K562 (cell line): ENCODE measurements at regions not wholly inside any gene's neighbourhood (a gene's known extent, or its start where the extent isn't known, plus 50 kb on each side); places are given as distances from the start of the nearest gene placed in this dataset.

Source experiments
- ATAC-seq: fragments of 200-7000 bp; cut with Tn5 transposase; 3 replicates; pipeline ENCODE4 v1.9.1; 2020; ENCODE audit warnings: moderate library complexity
- BruUV-seq: library from RNA; stranded (reverse); fragments of 400-500 nt; replicated peaks from 2 replicates; lab custom pipeline; 2021; lab: Mats Ljungman, UMichigan
- CTCF ChIA-PET: fragments of 300-600 bp; formaldehyde crosslinking; extraction: SDS; loops from one replicate; lab custom pipeline; 2021; ENCODE audit warnings: low intra/inter-chr PET ratio; lab: Yijun Ruan, JAX
- POLR2A ChIA-PET: fragments of 300-600, 350-650 bp; sonication (Branson Sonifier 250); formaldehyde crosslinking; extraction: SDS; loops from one replicate; lab custom pipeline; 2021; ENCODE audit warnings: antibody characterized with exemption, inconsistent platforms; lab: Yijun Ruan, JAX
- DNase-seq, 4 experiments: peaks; one replicate each; pipeline versions ENCODE4 v3.0.0 to v3.0.0-alpha.2; 2011 to 2018; ENCODE audit warnings: low spot score in 3 of 4, mixed read lengths in 3 of 4; ENCODE audit errors: extremely low read depth in 1 of 4
- FAIRE-seq: peaks from 2 replicates; lab custom pipeline; 2011; peaks lifted over from hg19 to GRCh38; lab: Jason Lieb, UNC
- H2AFZ ChIP-seq: 2 replicates; pipeline ENCODE4 v1.6.0; 2011; ENCODE audit warnings: low read depth, low read length, control low read depth, inconsistent platforms
- H3K27ac ChIP-seq: fragments of 200-600 bp; 3 replicates; pipeline ENCODE4 v1.8.0; 2011; ENCODE audit warnings: low read depth, mild to moderate bottlenecking, control low read depth, inconsistent platforms, low read length, moderate library complexity, mixed read lengths; ENCODE audit errors: extremely low read depth
- H3K27me3 ChIP-seq, 2 experiments: fragments of 300-600 bp in 1 of 2; 2 replicates in 1 of 2; 3 replicates in 1 of 2; pipeline versions ENCODE4 v1.6.0 to v1.8.0; 2011; ENCODE audit warnings: inconsistent platforms in 2 of 2, low read length in 2 of 2, mild to moderate bottlenecking in 1 of 2, mixed read lengths in 1 of 2, moderate library complexity in 1 of 2; ENCODE audit not compliant: control insufficient read depth in 2 of 2, insufficient read depth in 2 of 2
- H3K36me3 ChIP-seq: fragments of 300-600 bp; 3 replicates; pipeline ENCODE4 v1.8.0; 2011; ENCODE audit warnings: mild to moderate bottlenecking, low read length, inconsistent platforms; ENCODE audit not compliant: control insufficient read depth, insufficient read depth
- H3K4me1 ChIP-seq, 2 experiments: fragments of 200-600 bp in 1 of 2; replicated peaks in 1 of 2; 2 replicates in 1 of 2; 3 replicates in 1 of 2; pipeline versions ENCODE4 v1.5.1 to v1.8.0; 2011; ENCODE audit warnings: inconsistent platforms in 2 of 2, low read length in 2 of 2, mild to moderate bottlenecking in 1 of 2, mixed read lengths in 1 of 2, moderate library complexity in 1 of 2; ENCODE audit not compliant: control insufficient read depth in 2 of 2, insufficient read depth in 2 of 2
- H3K4me2 ChIP-seq: 2 replicates; pipeline ENCODE4 v1.6.1; 2011; ENCODE audit warnings: low read length, control low read depth, inconsistent platforms, mixed read lengths; ENCODE audit not compliant: insufficient read depth
- H3K4me3 ChIP-seq: fragments of 200-600 bp; sonication (generic), shearing (Covaris generic); 2 replicates; pipeline ENCODE4 v1.5.1; 2016; ENCODE audit warnings: control low read depth, inconsistent platforms
- H3K79me2 ChIP-seq: fragments of 200-600 bp; 3 replicates; pipeline ENCODE4 v1.8.0; 2011; ENCODE audit warnings: low read length, inconsistent platforms; ENCODE audit not compliant: control insufficient read depth, insufficient read depth
- H3K9ac ChIP-seq, 2 experiments: 2 replicates each; pipeline versions ENCODE4 v1.6.0 to v1.6.1; 2011; ENCODE audit warnings: low read depth in 2 of 2, low read length in 2 of 2, control low read depth in 1 of 2, inconsistent platforms in 1 of 2, mild to moderate bottlenecking in 1 of 2, mixed read lengths in 1 of 2; ENCODE audit not compliant: insufficient read depth in 1 of 2
- H3K9me1 ChIP-seq: one replicate; pipeline ENCODE4 v1.6.0; 2011; ENCODE audit warnings: inconsistent platforms, mild to moderate bottlenecking, low read length, moderate library complexity; ENCODE audit not compliant: control insufficient read depth, insufficient read depth
- H3K9me3 ChIP-seq: replicated peaks from 2 replicates; pipeline ENCODE4 v1.5.1; 2011; ENCODE audit warnings: low read depth, low read length, inconsistent platforms; ENCODE audit not compliant: control insufficient read depth, insufficient read depth
- H4K20me1 ChIP-seq: replicated peaks from 2 replicates; pipeline ENCODE4 v1.6.1; 2011; ENCODE audit warnings: low read length, inconsistent platforms, mixed read lengths; ENCODE audit not compliant: control insufficient read depth, insufficient read depth
- BCL6 ChIP-seq: fragments of 250-450 bp; sonication (Bioruptor Pico); IDR thresholded peaks from 2 replicates; pipeline ENCODE4 v1.4.0; 2020
- CBFB ChIP-seq: sonication (generic); formaldehyde crosslinking; IDR thresholded peaks from 2 replicates; pipeline ENCODE4 v1.4.0; 2020; ENCODE audit warnings: mild to moderate bottlenecking, missing genetic modification reagents
- CBX3 ChIP-seq, 2 experiments: IDR thresholded peaks; 1 replicate in 1 of 2; 2 replicates in 1 of 2; pipeline ENCODE4 v1.6.1; 2012; ENCODE audit warnings: inconsistent platforms in 2 of 2, low read length in 2 of 2, borderline replicate concordance in 1 of 2, control low read depth in 1 of 2
- ETV5 ChIP-seq: sonication (generic); formaldehyde crosslinking; IDR thresholded peaks from 2 replicates; pipeline ENCODE4 v1.4.0; 2020; ENCODE audit warnings: low read depth, mild to moderate bottlenecking, missing genetic modification reagents
- HDAC1 ChIP-seq, 2 experiments: fragments of 450-650 bp; IDR thresholded peaks; 2 replicates each; pipeline ENCODE4 v1.6.1; 2016 to 2017; ENCODE audit warnings: inconsistent platforms in 1 of 2, mild to moderate bottlenecking in 1 of 2, moderate library complexity in 1 of 2
- HMG20A ChIP-seq: fragments of 450-650 bp; formaldehyde crosslinking; conservative IDR thresholded peaks from 2 replicates; pipeline ENCODE4 v1.4.0; 2020; ENCODE audit warnings: mild to moderate bottlenecking, mixed read lengths
- SMARCE1 ChIP-seq: fragments of 450-650 bp; IDR thresholded peaks from 2 replicates; pipeline ENCODE4 v1.7.1; 2016; ENCODE audit warnings: mild to moderate bottlenecking
- SRSF3 ChIP-seq: fragments of 200-400 bp; formaldehyde crosslinking; IDR thresholded peaks from 2 replicates; pipeline ENCODE4 v1.6.1; 2016; ENCODE audit warnings: mild to moderate bottlenecking, low read length, moderate library complexity; ENCODE audit not compliant: insufficient read depth
- TEAD2 ChIP-seq: fragments of 450-650 bp; IDR thresholded peaks from 2 replicates; pipeline ENCODE4 v1.6.1; 2016; ENCODE audit warnings: missing genetic modification characterization, control low read depth, missing compliant biosample characterization
- XRCC5 ChIP-seq: fragments of 200-400 bp; formaldehyde crosslinking; IDR thresholded peaks from 2 replicates; pipeline ENCODE4 v1.6.1; 2017; ENCODE audit warnings: low read depth, mild to moderate bottlenecking, low read length
- ZNF354B ChIP-seq: fragments of 250-450 bp; sonication (Bioruptor Pico); IDR thresholded peaks from 2 replicates; pipeline ENCODE4 v1.4.0; 2020
- ZNF583 ChIP-seq: fragments of 250-450 bp; sonication (Bioruptor Pico); IDR thresholded peaks from 2 replicates; pipeline ENCODE4 v1.4.0; 2020
- WGBS: fragments of 100-300 bp; shearing (Covaris generic); methylation state at CpG from one replicate; pipeline ENCODE4 v1.1.6; 2016; ENCODE audit warnings: low coverage, mixed read lengths; ENCODE audit not compliant: insufficient coverage; ENCODE audit errors: missing lambda C conversion rate; 5-methylcytosine and 5-hydroxymethylcytosine counted together
- in situ Hi-C: fragments of 300-500 bp; cut with MboI; formaldehyde crosslinking; loops from 4 replicates; pipeline ENCODE4 v1.15.0; 2018; ENCODE audit warnings: inconsistent platforms, mixed read lengths
- intact Hi-C: fragments of 100-400 bp; cut with micrococcal nuclease; formaldehyde crosslinking; loops from 2 replicates; pipeline ENCODE4 v1.14.2; 2022
- TF ChIP-seq, protein P1 (sequence below): fragments of 450-650 bp; IDR thresholded peaks from one replicate; pipeline ENCODE4 v1.6.1; 2018; ENCODE audit warnings: mild to moderate bottlenecking, moderate library complexity; ENCODE audit not compliant: partially characterized antibody
- TF ChIP-seq, protein P2 (sequence below), 2 experiments: fragments of 450-650 bp in 1 of 2; IDR thresholded peaks; 2 replicates each; pipeline ENCODE4 v1.6.1; 2011 to 2017; ENCODE audit warnings: low read depth in 2 of 2, antibody characterized with exemption in 1 of 2, borderline replicate concordance in 1 of 2, low read length in 1 of 2, mild to moderate bottlenecking in 1 of 2, mixed read lengths in 1 of 2; ENCODE audit not compliant: control insufficient read depth in 1 of 2
- TF ChIP-seq, protein P3 (sequence below): fragments of 250-450 bp; sonication (Bioruptor Pico); IDR thresholded peaks from 2 replicates; pipeline ENCODE4 v1.5.0; 2021

DNA sequence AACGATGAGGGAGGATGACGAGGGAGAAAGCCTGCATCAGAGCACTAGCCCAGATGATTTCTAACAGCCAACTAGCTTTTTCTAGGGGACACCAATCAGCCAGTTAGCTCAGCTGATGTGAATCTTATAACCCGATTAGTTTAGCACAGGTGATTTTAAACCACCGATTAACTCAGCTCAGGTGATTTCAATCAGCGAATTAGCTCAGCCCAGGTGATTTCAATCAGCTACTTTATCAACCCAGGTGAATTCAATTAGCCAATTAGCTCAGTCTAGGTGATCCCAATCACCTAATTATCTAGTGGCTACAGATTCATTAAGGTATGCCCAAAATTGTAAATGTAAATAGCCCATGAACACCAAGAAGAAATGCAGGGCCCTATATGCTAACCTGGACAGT, 146.9 kb downstream of the ZNF486 start:
- ChIA-PET POLR2A (interaction anchor here (0.7 kb wide), 1 partner anchor 479 kb away, joined by 4 read pairs; no protein-coding TSS in a partner anchor), CTCF (no interaction called here)
- no peaks in the 10 kb centered on the region for H3K36me3 ChIP-seq
- no peak for FAIRE-seq
- intact Hi-C loops (no loop called here), in situ Hi-C loops (no loop called here)
- no peak overlapping the region for H3K4me2 ChIP-seq
- no peak overlapping the region for H3K4me3 ChIP-seq
- H3K9me3 ChIP-seq = no peaks in the 10 kb centered on the region
- no peak overlapping the region for H3K27ac ChIP-seq
- no peaks in the 10 kb centered on the region for H3K27me3 ChIP-seq
- TF ChIP-seq HMG20A (CRISPR knock-in tag) = no peak
- TF ChIP-seq SMARCE1 = no peak
- no peak for TF ChIP-seq HDAC1 (IDR thresholded peaks at IDR 0.05)
- TF ChIP-seq CBFB (CRISPR knock-in tag) = no peak
- TF ChIP-seq ZNF583 = no peak
- TF ChIP-seq, protein P1, sequence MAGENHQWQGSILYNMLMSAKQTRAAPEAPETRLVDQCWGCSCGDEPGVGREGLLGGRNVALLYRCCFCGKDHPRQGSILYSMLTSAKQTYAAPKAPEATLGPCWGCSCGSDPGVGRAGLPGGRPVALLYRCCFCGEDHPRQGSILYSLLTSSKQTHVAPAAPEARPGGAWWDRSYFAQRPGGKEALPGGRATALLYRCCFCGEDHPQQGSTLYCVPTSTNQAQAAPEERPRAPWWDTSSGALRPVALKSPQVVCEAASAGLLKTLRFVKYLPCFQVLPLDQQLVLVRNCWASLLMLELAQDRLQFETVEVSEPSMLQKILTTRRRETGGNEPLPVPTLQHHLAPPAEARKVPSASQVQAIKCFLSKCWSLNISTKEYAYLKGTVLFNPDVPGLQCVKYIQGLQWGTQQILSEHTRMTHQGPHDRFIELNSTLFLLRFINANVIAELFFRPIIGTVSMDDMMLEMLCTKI = no peak
- no peak for TF ChIP-seq SRSF3
- TF ChIP-seq CBX3 (IDR thresholded peaks at IDR 0.05; ENCODE audit: borderline replicate concordance in 1 of 2, low read length in 2 of 2) = no peak
- no peak for TF ChIP-seq TEAD2
- TF ChIP-seq, protein P2, sequence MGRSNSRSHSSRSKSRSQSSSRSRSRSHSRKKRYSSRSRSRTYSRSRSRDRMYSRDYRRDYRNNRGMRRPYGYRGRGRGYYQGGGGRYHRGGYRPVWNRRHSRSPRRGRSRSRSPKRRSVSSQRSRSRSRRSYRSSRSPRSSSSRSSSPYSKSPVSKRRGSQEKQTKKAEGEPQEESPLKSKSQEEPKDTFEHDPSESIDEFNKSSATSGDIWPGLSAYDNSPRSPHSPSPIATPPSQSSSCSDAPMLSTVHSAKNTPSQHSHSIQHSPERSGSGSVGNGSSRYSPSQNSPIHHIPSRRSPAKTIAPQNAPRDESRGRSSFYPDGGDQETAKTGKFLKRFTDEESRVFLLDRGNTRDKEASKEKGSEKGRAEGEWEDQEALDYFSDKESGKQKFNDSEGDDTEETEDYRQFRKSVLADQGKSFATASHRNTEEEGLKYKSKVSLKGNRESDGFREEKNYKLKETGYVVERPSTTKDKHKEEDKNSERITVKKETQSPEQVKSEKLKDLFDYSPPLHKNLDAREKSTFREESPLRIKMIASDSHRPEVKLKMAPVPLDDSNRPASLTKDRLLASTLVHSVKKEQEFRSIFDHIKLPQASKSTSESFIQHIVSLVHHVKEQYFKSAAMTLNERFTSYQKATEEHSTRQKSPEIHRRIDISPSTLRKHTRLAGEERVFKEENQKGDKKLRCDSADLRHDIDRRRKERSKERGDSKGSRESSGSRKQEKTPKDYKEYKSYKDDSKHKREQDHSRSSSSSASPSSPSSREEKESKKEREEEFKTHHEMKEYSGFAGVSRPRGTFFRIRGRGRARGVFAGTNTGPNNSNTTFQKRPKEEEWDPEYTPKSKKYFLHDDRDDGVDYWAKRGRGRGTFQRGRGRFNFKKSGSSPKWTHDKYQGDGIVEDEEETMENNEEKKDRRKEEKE (IDR thresholded peaks at IDR 0.05; ENCODE audit: borderline replicate concordance in 1 of 2, control insufficient read depth in 1 of 2, low read depth in 2 of 2, low read length in 1 of 2) = no peak
- no peak for TF ChIP-seq BCL6 (CRISPR knock-in tag)
- no peak for TF ChIP-seq ZNF354B (CRISPR knock-in tag)
- TF ChIP-seq, protein P3, sequence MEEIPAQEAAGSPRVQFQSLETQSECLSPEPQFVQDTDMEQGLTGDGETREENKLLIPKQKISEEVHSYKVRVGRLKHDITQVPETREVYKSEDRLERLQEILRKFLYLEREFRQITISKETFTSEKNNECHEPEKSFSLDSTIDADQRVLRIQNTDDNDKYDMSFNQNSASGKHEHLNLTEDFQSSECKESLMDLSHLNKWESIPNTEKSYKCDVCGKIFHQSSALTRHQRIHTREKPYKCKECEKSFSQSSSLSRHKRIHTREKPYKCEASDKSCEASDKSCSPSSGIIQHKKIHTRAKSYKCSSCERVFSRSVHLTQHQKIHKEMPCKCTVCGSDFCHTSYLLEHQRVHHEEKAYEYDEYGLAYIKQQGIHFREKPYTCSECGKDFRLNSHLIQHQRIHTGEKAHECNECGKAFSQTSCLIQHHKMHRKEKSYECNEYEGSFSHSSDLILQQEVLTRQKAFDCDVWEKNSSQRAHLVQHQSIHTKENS (CRISPR knock-in tag) = no peak
- TF ChIP-seq ETV5 (CRISPR knock-in tag) = no peak
- TF ChIP-seq XRCC5 = no peak
- no peak for DNase-seq
- H4K20me1 ChIP-seq = no peaks in the 10 kb centered on the region
- no peaks in the 10 kb centered on the region for H3K4me1 ChIP-seq
- no peak for ATAC-seq
- no peak overlapping the region for H2AFZ ChIP-seq
- no TSS peak for BruUV-seq
- H3K9ac ChIP-seq = no peak overlapping the region
- no peaks in the 10 kb centered on the region for H3K9me1 ChIP-seq
- 0% methylated on average over 5 of the region's 5 CpGs for WGBS
- H3K79me2 ChIP-seq = no peaks in the 10 kb centered on the region
